Naive thymus-derived CD4-positive, alpha-beta T cell (primary cell): ENCODE measurements at regions not wholly inside any gene's neighbourhood (a gene's known extent, or its start where the extent isn't known, plus 50 kb on each side); places are given as distances from the start of the nearest gene placed in this dataset.

ENCODE experiments used
- ATAC-seq: fragments of 150-1000 bp; cut with Tn5 transposase; 2 replicates; pipeline ENCODE4 v1.10.0; 2021; ENCODE audit warnings: mild to moderate bottlenecking, moderate library complexity
- CTCF ChIA-PET: fragments of 350-600 bp; sonication (Branson Sonifier 250); formaldehyde crosslinking; loops from one replicate; lab custom pipeline; 2021; ENCODE audit warnings: antibody characterized with exemption; lab: Charles Lee
- POLR2A ChIA-PET: fragments of 350-600 bp; sonication (Branson Sonifier 250); formaldehyde crosslinking; loops from one replicate; lab custom pipeline; 2021; ENCODE audit warnings: antibody characterized with exemption, inconsistent platforms; lab: Charles Lee
- DNase-seq, 9 donors: peaks; one replicate each; pipeline versions ENCODE4 v3.0.0 to v3.0.0-alpha.2; 2020 to 2022; ENCODE audit warnings: mixed read lengths in 1 of 9
- H3K27ac ChIP-seq: one replicate; pipeline ENCODE4 v1.7.0; 2013; ENCODE audit warnings: mild to moderate bottlenecking, low read depth, low read length, moderate library complexity
- H3K27me3 ChIP-seq, 2 donors: one replicate each; pipeline ENCODE4 v1.7.0; 2013; ENCODE audit warnings: low read length in 2 of 2, mild to moderate bottlenecking in 2 of 2, moderate library complexity in 2 of 2; ENCODE audit not compliant: control insufficient read depth in 2 of 2, insufficient read depth in 2 of 2
- H3K36me3 ChIP-seq, 3 experiments: 1 replicate in 2 of 3; 2 replicates in 1 of 3; pipeline ENCODE4 v1.7.0; 2013; ENCODE audit warnings: low read length in 3 of 3, mild to moderate bottlenecking in 3 of 3, moderate library complexity in 1 of 3; ENCODE audit not compliant: insufficient read depth in 3 of 3, control insufficient read depth in 2 of 3
- H3K4me1 ChIP-seq, 2 donors: one replicate each; pipeline ENCODE4 v1.7.0; 2013; ENCODE audit warnings: low read length in 2 of 2, mild to moderate bottlenecking in 2 of 2, moderate library complexity in 1 of 2; ENCODE audit not compliant: control insufficient read depth in 2 of 2, insufficient read depth in 2 of 2
- H3K4me3 ChIP-seq: 2 replicates; pipeline ENCODE4 v1.7.0; 2013; ENCODE audit warnings: mild to moderate bottlenecking, low read length
- H3K9me3 ChIP-seq, 3 experiments: 1 replicate in 2 of 3; 2 replicates in 1 of 3; pipeline ENCODE4 v1.7.0; 2013; ENCODE audit warnings: low read length in 3 of 3; ENCODE audit not compliant: control insufficient read depth in 2 of 3
- H3K27ac Mint-ChIP-seq, 9 donors: one replicate each; pipeline ENCODE4 v1.8.0; 2020 to 2022; ENCODE audit warnings: mixed read lengths in 9 of 9, mild to moderate bottlenecking in 8 of 9, moderate library complexity in 5 of 9, inconsistent platforms in 2 of 9
- H3K27me3 Mint-ChIP-seq, 5 donors: one replicate each; pipeline ENCODE4 v1.8.0; 2021 to 2022; ENCODE audit warnings: mixed read lengths in 5 of 5, mild to moderate bottlenecking in 1 of 5
- H3K36me3 Mint-ChIP-seq, 5 donors: one replicate each; pipeline ENCODE4 v1.8.0; 2020 to 2022; ENCODE audit warnings: mixed read lengths in 5 of 5, mild to moderate bottlenecking in 3 of 5, inconsistent platforms in 1 of 5
- H3K4me1 Mint-ChIP-seq, 7 donors: one replicate each; pipeline ENCODE4 v1.8.0; 2020 to 2022; ENCODE audit warnings: mixed read lengths in 7 of 7, mild to moderate bottlenecking in 3 of 7, inconsistent platforms in 1 of 7
- H3K4me3 Mint-ChIP-seq, 10 donors: one replicate each; pipeline ENCODE4 v1.8.0; 2020 to 2022; ENCODE audit warnings: mild to moderate bottlenecking in 10 of 10, mixed read lengths in 10 of 10, moderate library complexity in 6 of 10, inconsistent platforms in 2 of 10
- H3K9me3 Mint-ChIP-seq, 11 donors: one replicate each; pipeline ENCODE4 v1.8.0; 2020 to 2022; ENCODE audit warnings: mixed read lengths in 11 of 11, mild to moderate bottlenecking in 4 of 11, inconsistent platforms in 1 of 11, moderate library complexity in 1 of 11
- intact Hi-C, 2 donors: fragments of 100-400 bp; cut with micrococcal nuclease; formaldehyde crosslinking; loops; one replicate each; pipeline ENCODE4 v1.15.1; 2023

GRCh38 chr2:203789618-203790017 is 78.0 kb upstream of the CTLA4 start:
- H3K9me3 Mint-ChIP-seq, result peaks cover 0 to 1% (median 0%) of the 10 kb centered on the region in 11 donors
- ChIA-PET POLR2A (interaction anchor here (0.6 to 0.8 kb wide), 2 partner anchors 9 to 1089 kb away, joined by 3 to 4 read pairs; no protein-coding TSS in a partner anchor), CTCF (interaction anchor here (0.7 kb wide), 1 partner anchor 272 kb away, joined by 3 read pairs; no protein-coding TSS in a partner anchor)
- H3K36me3 Mint-ChIP-seq, result peaks cover 0 to 4% (median 0%) of the 10 kb centered on the region in 5 donors
- H3K27me3 ChIP-seq, result no peaks in the 10 kb centered on the region
- ATAC-seq, result no peak
- H3K27me3 Mint-ChIP-seq, result peaks cover 0 to 2% (median 0%) of the 10 kb centered on the region in 5 donors
- no peaks in the 10 kb centered on the region for H3K4me1 ChIP-seq
- intact Hi-C loops, result loop anchor here in 1 of 2 donors (10.0 kb wide), 1 partner anchor 215 kb away; no protein-coding TSS in a partner anchor
- no peak for DNase-seq
- no peak overlapping the region for H3K4me3 Mint-ChIP-seq
- no peaks in the 10 kb centered on the region for H3K9me3 ChIP-seq
- H3K36me3 ChIP-seq, result no peaks in the 10 kb centered on the region
- no peak overlapping the region for H3K27ac ChIP-seq
- no peak overlapping the region for H3K4me3 ChIP-seq
- H3K4me1 Mint-ChIP-seq, result peaks cover 3 to 16% (median 9%) of the 10 kb centered on the region in 7 donors
- peak overlapping the region in 1 of 9 donors; percentile 53 for H3K27ac Mint-ChIP-seq

GRCh38 chr2:203790134-203790852 is 77.3 kb upstream of the CTLA4 start:
- ChIA-PET POLR2A (interaction anchor here (0.6 kb wide), 1 partner anchor 1090 kb away, joined by 3 read pairs; no protein-coding TSS in a partner anchor), CTCF (no interaction called here)
- H3K27me3 ChIP-seq, result no peaks in the 10 kb centered on the region
- ATAC-seq (no peak), DNase-seq (no peak)
- H3K27me3 Mint-ChIP-seq, result peaks cover 0 to 2% (median 0%) of the 10 kb centered on the region in 5 donors
- H3K36me3 Mint-ChIP-seq, result peaks cover 0 to 4% (median 0%) of the 10 kb centered on the region in 5 donors
- intact Hi-C loops, result no loop called here
- no peak overlapping the region for H3K4me3 ChIP-seq
- H3K27ac ChIP-seq, result no peak overlapping the region
- H3K4me1 ChIP-seq, result no peaks in the 10 kb centered on the region
- no peaks in the 10 kb centered on the region for H3K36me3 ChIP-seq
- no peak overlapping the region for H3K4me3 Mint-ChIP-seq
- H3K4me1 Mint-ChIP-seq, result peaks cover 0 to 12% (median 6%) of the 10 kb centered on the region in 7 donors
- no peaks in the 10 kb centered on the region for H3K9me3 ChIP-seq
- H3K9me3 Mint-ChIP-seq, result peaks cover 0 to 1% (median 0%) of the 10 kb centered on the region in 11 donors
- no peak overlapping the region for H3K27ac Mint-ChIP-seq

GRCh38 chr2:203796248-203797010 is 71.1 kb upstream of the CTLA4 start:
- H3K4me1 Mint-ChIP-seq, result peaks cover 1 to 29% (median 19%) of the 10 kb centered on the region in 7 donors
- CTCF ChIA-PET, result interaction anchor here (0.9 kb wide), 1 partner anchor 9 kb away, joined by 3 read pairs; no protein-coding TSS in a partner anchor

GRCh38 chr2:203797276-203797675 is 70.3 kb upstream of the CTLA4 start:
- CTCF ChIA-PET, result no interaction called here

More at GRCh38 chr2:203796248-203797010, 71.1 kb upstream of the CTLA4 start:
- H3K36me3 Mint-ChIP-seq, result peaks cover 5 to 22% (median 13%) of the 10 kb centered on the region in 5 donors
- no peak overlapping the region for H3K27ac Mint-ChIP-seq
- intact Hi-C loops, result no loop called here
- Histone ChIP-seq H3K36me3 (no peaks in the 10 kb centered on the region), H3K9me3 (no peaks in the 10 kb centered on the region), H3K27me3 (no peaks in the 10 kb centered on the region), H3K27ac (no peak overlapping the region), H3K4me3 (no peak overlapping the region), H3K4me1 (no peaks in the 10 kb centered on the region)
- peaks cover 0 to 3% (median 0%) of the 10 kb centered on the region in 5 donors for H3K27me3 Mint-ChIP-seq
- H3K9me3 Mint-ChIP-seq, result peaks cover 3 to 24% (median 14%) of the 10 kb centered on the region in 11 donors
- peak; percentile 60 for ATAC-seq
- POLR2A ChIA-PET, result interaction anchor here (0.6 kb wide), 1 partner anchor 206 kb away, joined by 3 read pairs; no protein-coding TSS in a partner anchor
- DNase-seq, result no peak
- no peak overlapping the region for H3K4me3 Mint-ChIP-seq

GRCh38 chr2:203797712-203798111 is 69.9 kb upstream of the CTLA4 start:
- peaks cover 7 to 21% (median 14%) of the 10 kb centered on the region in 5 donors for H3K36me3 Mint-ChIP-seq
- Histone ChIP-seq H3K4me3 (no peak overlapping the region), H3K27me3 (no peaks in the 10 kb centered on the region), H3K9me3 (no peaks in the 10 kb centered on the region), H3K36me3 (no peaks in the 10 kb centered on the region), H3K27ac (no peak overlapping the region), H3K4me1 (peaks cover 2 to 6% of the 10 kb centered on the region in 2 donors)
- no peak for ATAC-seq
- ChIA-PET CTCF (interaction anchor here (1.0 kb wide), 1 partner anchor 17 kb away, joined by 3 read pairs; no protein-coding TSS in a partner anchor), POLR2A (interaction anchor here (2.2 kb wide), 1 partner anchor 10 kb away, joined by 5 read pairs; no protein-coding TSS in a partner anchor)
- peaks cover 2 to 37% (median 25%) of the 10 kb centered on the region in 7 donors for H3K4me1 Mint-ChIP-seq
- H3K4me3 Mint-ChIP-seq, result no peak overlapping the region
- H3K9me3 Mint-ChIP-seq, result peaks cover 3 to 27% (median 16%) of the 10 kb centered on the region in 11 donors
- intact Hi-C loops, result no loop called here
- H3K27ac Mint-ChIP-seq, result no peak overlapping the region
- DNase-seq, result no peak
- peaks cover 0 to 3% (median 0%) of the 10 kb centered on the region in 5 donors for H3K27me3 Mint-ChIP-seq

More at GRCh38 chr2:203797276-203797675, 70.3 kb upstream of the CTLA4 start:
- Histone ChIP-seq H3K27ac (no peak overlapping the region), H3K36me3 (no peaks in the 10 kb centered on the region), H3K4me3 (no peak overlapping the region), H3K9me3 (no peaks in the 10 kb centered on the region), H3K27me3 (no peaks in the 10 kb centered on the region), H3K4me1 (peaks cover 0 to 1% of the 10 kb centered on the region in 2 donors)
- H3K9me3 Mint-ChIP-seq, result peaks cover 3 to 27% (median 16%) of the 10 kb centered on the region in 11 donors
- DNase-seq (no peak), ATAC-seq (peak; percentile 40)
- peaks cover 0 to 3% (median 0%) of the 10 kb centered on the region in 5 donors for H3K27me3 Mint-ChIP-seq
- POLR2A ChIA-PET, result no interaction called here
- intact Hi-C loops, result no loop called here
- no peak overlapping the region for H3K4me3 Mint-ChIP-seq
- H3K27ac Mint-ChIP-seq, result no peak overlapping the region
- peaks cover 1 to 33% (median 21%) of the 10 kb centered on the region in 7 donors for H3K4me1 Mint-ChIP-seq
- H3K36me3 Mint-ChIP-seq, result peaks cover 7 to 21% (median 14%) of the 10 kb centered on the region in 5 donors
